ENCODE measurements at regions not wholly inside any gene's neighbourhood (a gene's known extent, or its start where the extent isn't known, plus 50 kb on each side); places are given as distances from the start of the nearest gene placed in this dataset.
"Not testable (repeated sequence)": the region's sequence is repeated elsewhere in the genome, so short reads cannot be mapped to it uniquely, and the experiment has no call there.

GRCh38 chr13:89401264-89401675 lies 1730.1 kb downstream of the SLITRK5 start:
- DNase-seq, result no peak

GRCh38 chr13:89402211-89402610 lies 1731.0 kb downstream of the SLITRK5 start:
- no peak for DNase-seq

- not testable (repeated sequence) for DNase-seq
Measured at GRCh38 chr13:89406096-89406495, 1734.9 kb downstream of the SLITRK5 start.

- DNase-seq, result no peak
Measured at GRCh38 chr13:89407357-89407756, 1736.2 kb downstream of the SLITRK5 start.

- no peak for DNase-seq
Measured at GRCh38 chr13:89432997-89433396, 1761.8 kb downstream of the SLITRK5 start.

- DNase-seq, result not testable (repeated sequence)
Measured at GRCh38 chr13:89434624-89435023, 1763.5 kb downstream of the SLITRK5 start.

- no peak for DNase-seq
Measured at GRCh38 chr13:89454681-89455080, 1783.5 kb downstream of the SLITRK5 start.

GRCh38 chr13:89455225-89455624 lies 1784.1 kb downstream of the SLITRK5 start:
- no peak for DNase-seq

GRCh38 chr13:89455741-89456140 lies 1784.6 kb downstream of the SLITRK5 start:
- no peak for DNase-seq

- DNase-seq, result no peak
Measured at GRCh38 chr13:89457977-89458376, 1786.8 kb downstream of the SLITRK5 start.

GRCh38 chr13:89458456-89458855 lies 1787.3 kb downstream of the SLITRK5 start:
- no peak for DNase-seq

- not testable (repeated sequence) for DNase-seq
Measured at GRCh38 chr13:89460895-89461294, 1789.7 kb downstream of the SLITRK5 start.

GRCh38 chr13:89465366-89465765 lies 1794.2 kb downstream of the SLITRK5 start:
- DNase-seq, result no peak

GRCh38 chr13:89468081-89468480 lies 1796.9 kb downstream of the SLITRK5 start:
- no peak for DNase-seq

- DNase-seq, result no peak
Measured at GRCh38 chr13:89470901-89471300, 1799.7 kb downstream of the SLITRK5 start.

- DNase-seq, result no peak
Measured at GRCh38 chr13:89474432-89474831, 1803.3 kb downstream of the SLITRK5 start.

GRCh38 chr13:89486065-89486464 lies 1814.9 kb downstream of the SLITRK5 start:
- DNase-seq, result no peak

- DNase-seq, result no peak
Measured at GRCh38 chr13:89486709-89487108, 1815.5 kb downstream of the SLITRK5 start.

- DNase-seq, result no peak
Measured at GRCh38 chr13:89490661-89491060, 1819.5 kb downstream of the SLITRK5 start.

- DNase-seq, result no peak
Measured at GRCh38 chr13:89496478-89496877, 1825.3 kb downstream of the SLITRK5 start.

- no peak for DNase-seq
Measured at GRCh38 chr13:89497658-89498057, 1826.5 kb downstream of the SLITRK5 start.

- DNase-seq, result no peak
Measured at GRCh38 chr13:89502286-89502685, 1831.1 kb downstream of the SLITRK5 start.

GRCh38 chr13:89514534-89515312 lies 1832.8 kb upstream of the MIR17HG start:
- DNase-seq, result no peak

- no peak for DNase-seq
Measured at GRCh38 chr13:89515948-89516347, 1831.5 kb upstream of the MIR17HG start.
